ENCODE measurements at regions not wholly inside any gene's neighbourhood (a gene's known extent, or its start where the extent isn't known, plus 50 kb on each side); places are given as distances from the start of the nearest gene placed in this dataset.

GRCh38 chr17:20908313-20909267 is 134.2 kb downstream of the USP22 start (continued):
- TF ChIP-seq, protein P1, sequence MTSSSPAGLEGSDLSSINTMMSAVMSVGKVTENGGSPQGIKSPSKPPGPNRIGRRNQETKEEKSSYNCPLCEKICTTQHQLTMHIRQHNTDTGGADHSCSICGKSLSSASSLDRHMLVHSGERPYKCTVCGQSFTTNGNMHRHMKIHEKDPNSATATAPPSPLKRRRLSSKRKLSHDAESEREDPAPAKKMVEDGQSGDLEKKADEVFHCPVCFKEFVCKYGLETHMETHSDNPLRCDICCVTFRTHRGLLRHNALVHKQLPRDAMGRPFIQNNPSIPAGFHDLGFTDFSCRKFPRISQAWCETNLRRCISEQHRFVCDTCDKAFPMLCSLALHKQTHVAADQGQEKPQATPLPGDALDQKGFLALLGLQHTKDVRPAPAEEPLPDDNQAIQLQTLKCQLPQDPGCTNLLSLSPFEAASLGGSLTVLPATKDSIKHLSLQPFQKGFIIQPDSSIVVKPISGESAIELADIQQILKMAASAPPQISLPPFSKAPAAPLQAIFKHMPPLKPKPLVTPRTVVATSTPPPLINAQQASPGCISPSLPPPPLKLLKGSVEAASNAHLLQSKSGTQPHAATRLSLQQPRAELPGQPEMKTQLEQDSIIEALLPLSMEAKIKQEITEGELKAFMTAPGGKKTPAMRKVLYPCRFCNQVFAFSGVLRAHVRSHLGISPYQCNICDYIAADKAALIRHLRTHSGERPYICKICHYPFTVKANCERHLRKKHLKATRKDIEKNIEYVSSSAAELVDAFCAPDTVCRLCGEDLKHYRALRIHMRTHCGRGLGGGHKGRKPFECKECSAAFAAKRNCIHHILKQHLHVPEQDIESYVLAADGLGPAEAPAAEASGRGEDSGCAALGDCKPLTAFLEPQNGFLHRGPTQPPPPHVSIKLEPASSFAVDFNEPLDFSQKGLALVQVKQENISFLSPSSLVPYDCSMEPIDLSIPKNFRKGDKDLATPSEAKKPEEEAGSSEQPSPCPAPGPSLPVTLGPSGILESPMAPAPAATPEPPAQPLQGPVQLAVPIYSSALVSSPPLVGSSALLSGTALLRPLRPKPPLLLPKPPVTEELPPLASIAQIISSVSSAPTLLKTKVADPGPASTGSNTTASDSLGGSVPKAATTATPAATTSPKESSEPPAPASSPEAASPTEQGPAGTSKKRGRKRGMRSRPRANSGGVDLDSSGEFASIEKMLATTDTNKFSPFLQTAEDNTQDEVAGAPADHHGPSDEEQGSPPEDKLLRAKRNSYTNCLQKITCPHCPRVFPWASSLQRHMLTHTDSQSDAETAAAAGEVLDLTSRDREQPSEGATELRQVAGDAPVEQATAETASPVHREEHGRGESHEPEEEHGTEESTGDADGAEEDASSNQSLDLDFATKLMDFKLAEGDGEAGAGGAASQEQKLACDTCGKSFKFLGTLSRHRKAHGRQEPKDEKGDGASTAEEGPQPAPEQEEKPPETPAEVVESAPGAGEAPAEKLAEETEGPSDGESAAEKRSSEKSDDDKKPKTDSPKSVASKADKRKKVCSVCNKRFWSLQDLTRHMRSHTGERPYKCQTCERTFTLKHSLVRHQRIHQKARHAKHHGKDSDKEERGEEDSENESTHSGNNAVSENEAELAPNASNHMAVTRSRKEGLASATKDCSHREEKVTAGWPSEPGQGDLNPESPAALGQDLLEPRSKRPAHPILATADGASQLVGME (CRISPR knock-in tag; IDR thresholded peaks at IDR 0.05), result no peak
- no peak for TF ChIP-seq ARHGAP35 (IDR thresholded peaks at IDR 0.05; ENCODE audit: partially characterized antibody)
- no peak for TF ChIP-seq ZNF589 (CRISPR knock-in tag; IDR thresholded peaks at IDR 0.05; ENCODE audit: low read depth)
- peak; percentile 49 for TF ChIP-seq MYC (IDR thresholded peaks at IDR 0.05; ENCODE audit: low read depth, low read length)
- TF ChIP-seq MYC (CRISPR knock-in tag; IDR thresholded peaks at IDR 0.05; ENCODE audit: borderline replicate concordance, low read depth), result no peak
- peak; percentile 88 for TF ChIP-seq CCNT2 (IDR thresholded peaks at IDR 0.05; ENCODE audit: borderline replicate concordance, extremely low read depth, insufficient read length, low read depth, low read length)
- peak; percentile 81 for TF ChIP-seq L3MBTL2 (IDR thresholded peaks at IDR 0.05)
- no peak for TF ChIP-seq TAF15 (IDR thresholded peaks at IDR 0.05; ENCODE audit: low read depth, low read length)
- TF ChIP-seq SOX6 (IDR thresholded peaks at IDR 0.05), result peak; percentile 11; the same call in 1 of the 2 replicates
- no peak for TF ChIP-seq SAFB (IDR thresholded peaks at IDR 0.05; ENCODE audit: borderline replicate concordance, low read depth, low read length)
- TF ChIP-seq ZNF140 (CRISPR knock-in tag; IDR thresholded peaks at IDR 0.05), result no peak
- TF ChIP-seq ZNF318 (IDR thresholded peaks at IDR 0.05; ENCODE audit: borderline replicate concordance in 1 of 2, low read depth in 1 of 2), result no peak
- no peak for TF ChIP-seq LARP7 (IDR thresholded peaks at IDR 0.05)
